ENCODE measurements at regions not wholly inside any gene's neighbourhood (a gene's known extent, or its start where the extent isn't known, plus 50 kb on each side); places are given as distances from the start of the nearest gene placed in this dataset.
"Not testable (repeated sequence)": the region's sequence is repeated elsewhere in the genome, so short reads cannot be mapped to it uniquely, and the experiment has no call there.

DNA sequence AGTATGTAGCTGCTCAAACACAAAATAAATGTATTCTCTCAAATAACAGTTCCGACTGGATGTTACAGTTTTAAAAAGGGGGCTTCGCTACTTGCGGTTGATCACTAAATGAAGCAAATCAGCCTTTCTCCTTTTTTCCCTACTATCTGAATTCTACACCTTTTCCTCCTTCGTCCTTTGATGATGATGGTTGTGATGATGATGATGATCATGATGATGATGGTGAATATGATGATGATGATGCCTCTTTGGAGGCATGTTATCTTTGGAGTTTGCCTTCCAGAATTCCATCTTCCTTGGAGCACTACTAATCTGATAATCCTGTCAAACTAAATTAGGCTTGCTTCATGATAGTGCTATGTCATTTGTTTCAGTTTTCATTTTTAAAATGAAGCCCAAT, 1073.3 kb downstream of the SOCS6 start:
- ATAC-seq (no peak), DNase-seq (ENCODE audit: low spot score) (no peak)
- CTCF ChIA-PET, result no interaction called here
- Mint-ChIP-seq H3K27ac (no peak overlapping the region), H3K27me3 (ENCODE audit: low read depth) (peaks cover 3% of the 10 kb centered on the region; the same call in 1 of the 2 replicates), H3K4me1 (no peaks in the 10 kb centered on the region), H3K4me3 (no peak overlapping the region), H3K36me3 (peaks cover 37% of the 10 kb centered on the region), H3K9me3 (peaks cover 74% of the 10 kb centered on the region)
- POLR2A ChIA-PET, result no interaction called here
- TF ChIP-seq ZBTB21 (CRISPR knock-in tag; IDR thresholded peaks at IDR 0.05; ENCODE audit: borderline replicate concordance) (no peak), SOX15 (CRISPR knock-in tag; IDR thresholded peaks at IDR 0.05) (no peak)

DNA sequence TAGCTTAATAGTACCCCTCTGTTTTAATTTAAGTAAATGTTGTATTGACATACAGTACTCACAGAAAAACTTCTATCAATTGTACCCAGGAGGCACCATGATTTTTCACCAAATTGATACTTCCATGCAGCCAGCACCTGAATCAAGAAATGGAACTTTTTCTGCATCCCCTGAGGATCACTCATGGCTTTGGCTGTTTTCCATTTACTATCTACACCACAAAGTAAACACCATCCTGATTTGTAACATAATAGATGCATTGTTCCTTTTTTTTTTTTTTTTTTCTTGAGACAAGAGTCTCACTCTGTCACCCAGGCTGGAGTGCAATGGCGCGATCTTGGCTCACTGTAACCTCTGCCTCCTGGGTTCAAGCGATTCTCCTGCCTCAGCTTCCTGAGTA, 1066.8 kb downstream of the SOCS6 start:
- H3K27ac Mint-ChIP-seq; POLR2A ChIA-PET; ATAC-seq; DNase-seq (ENCODE audit: low spot score); H3K4me1 Mint-ChIP-seq; H3K4me3 Mint-ChIP-seq; H3K27me3 Mint-ChIP-seq (ENCODE audit: low read depth); CTCF ChIA-PET: not testable (repeated sequence)
- Mint-ChIP-seq H3K9me3 (peaks cover 56% of the 10 kb centered on the region), H3K36me3 (peaks cover 27% of the 10 kb centered on the region)

DNA sequence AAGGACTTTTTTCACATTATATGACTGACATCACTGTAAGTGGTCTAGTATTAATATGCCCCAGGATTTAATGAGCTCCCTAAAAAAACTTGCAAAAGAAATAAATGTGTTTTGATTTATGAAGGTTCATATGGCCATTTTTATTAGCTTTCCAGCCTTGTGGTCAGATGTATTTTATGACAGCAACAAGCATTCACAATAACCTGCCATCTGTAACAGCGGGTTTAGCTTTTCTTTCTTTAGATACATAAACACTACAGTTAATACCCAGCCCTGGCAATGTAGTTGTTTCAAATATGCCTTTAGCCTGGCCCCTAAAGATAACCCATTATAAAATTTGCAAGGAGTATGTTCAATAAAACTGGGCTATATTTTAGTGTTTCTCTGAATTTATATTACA, 1063.8 kb downstream of the SOCS6 start:
- ATAC-seq, result no peak
- H3K9me3 Mint-ChIP-seq, result peaks cover 56% of the 10 kb centered on the region
- ChIA-PET POLR2A (no interaction called here), CTCF (no interaction called here)
- no peak overlapping the region for H3K4me3 Mint-ChIP-seq
- TF ChIP-seq ZBTB21 (CRISPR knock-in tag; IDR thresholded peaks at IDR 0.05; ENCODE audit: borderline replicate concordance) (no peak), HMGA2 (CRISPR knock-in tag; IDR thresholded peaks at IDR 0.05) (no peak), NFATC4 (CRISPR knock-in tag; IDR thresholded peaks at IDR 0.05) (no peak), TEAD1 (CRISPR knock-in tag; IDR thresholded peaks at IDR 0.05) (no peak), ZNF423 (CRISPR knock-in tag; IDR thresholded peaks at IDR 0.05) (no peak), SP1 (CRISPR knock-in tag; conservative IDR thresholded peaks at IDR 0.05) (no peak), FOXK1 (CRISPR knock-in tag; IDR thresholded peaks at IDR 0.05) (no peak), TP53 (CRISPR knock-in tag; IDR thresholded peaks at IDR 0.05) (no peak)
- TF ChIP-seq, protein P1, sequence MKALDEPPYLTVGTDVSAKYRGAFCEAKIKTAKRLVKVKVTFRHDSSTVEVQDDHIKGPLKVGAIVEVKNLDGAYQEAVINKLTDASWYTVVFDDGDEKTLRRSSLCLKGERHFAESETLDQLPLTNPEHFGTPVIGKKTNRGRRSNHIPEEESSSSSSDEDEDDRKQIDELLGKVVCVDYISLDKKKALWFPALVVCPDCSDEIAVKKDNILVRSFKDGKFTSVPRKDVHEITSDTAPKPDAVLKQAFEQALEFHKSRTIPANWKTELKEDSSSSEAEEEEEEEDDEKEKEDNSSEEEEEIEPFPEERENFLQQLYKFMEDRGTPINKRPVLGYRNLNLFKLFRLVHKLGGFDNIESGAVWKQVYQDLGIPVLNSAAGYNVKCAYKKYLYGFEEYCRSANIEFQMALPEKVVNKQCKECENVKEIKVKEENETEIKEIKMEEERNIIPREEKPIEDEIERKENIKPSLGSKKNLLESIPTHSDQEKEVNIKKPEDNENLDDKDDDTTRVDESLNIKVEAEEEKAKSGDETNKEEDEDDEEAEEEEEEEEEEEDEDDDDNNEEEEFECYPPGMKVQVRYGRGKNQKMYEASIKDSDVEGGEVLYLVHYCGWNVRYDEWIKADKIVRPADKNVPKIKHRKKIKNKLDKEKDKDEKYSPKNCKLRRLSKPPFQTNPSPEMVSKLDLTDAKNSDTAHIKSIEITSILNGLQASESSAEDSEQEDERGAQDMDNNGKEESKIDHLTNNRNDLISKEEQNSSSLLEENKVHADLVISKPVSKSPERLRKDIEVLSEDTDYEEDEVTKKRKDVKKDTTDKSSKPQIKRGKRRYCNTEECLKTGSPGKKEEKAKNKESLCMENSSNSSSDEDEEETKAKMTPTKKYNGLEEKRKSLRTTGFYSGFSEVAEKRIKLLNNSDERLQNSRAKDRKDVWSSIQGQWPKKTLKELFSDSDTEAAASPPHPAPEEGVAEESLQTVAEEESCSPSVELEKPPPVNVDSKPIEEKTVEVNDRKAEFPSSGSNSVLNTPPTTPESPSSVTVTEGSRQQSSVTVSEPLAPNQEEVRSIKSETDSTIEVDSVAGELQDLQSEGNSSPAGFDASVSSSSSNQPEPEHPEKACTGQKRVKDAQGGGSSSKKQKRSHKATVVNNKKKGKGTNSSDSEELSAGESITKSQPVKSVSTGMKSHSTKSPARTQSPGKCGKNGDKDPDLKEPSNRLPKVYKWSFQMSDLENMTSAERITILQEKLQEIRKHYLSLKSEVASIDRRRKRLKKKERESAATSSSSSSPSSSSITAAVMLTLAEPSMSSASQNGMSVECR (CRISPR knock-in tag; IDR thresholded peaks at IDR 0.05; ENCODE audit: borderline replicate concordance), result no peak
- TF ChIP-seq, protein P2, sequence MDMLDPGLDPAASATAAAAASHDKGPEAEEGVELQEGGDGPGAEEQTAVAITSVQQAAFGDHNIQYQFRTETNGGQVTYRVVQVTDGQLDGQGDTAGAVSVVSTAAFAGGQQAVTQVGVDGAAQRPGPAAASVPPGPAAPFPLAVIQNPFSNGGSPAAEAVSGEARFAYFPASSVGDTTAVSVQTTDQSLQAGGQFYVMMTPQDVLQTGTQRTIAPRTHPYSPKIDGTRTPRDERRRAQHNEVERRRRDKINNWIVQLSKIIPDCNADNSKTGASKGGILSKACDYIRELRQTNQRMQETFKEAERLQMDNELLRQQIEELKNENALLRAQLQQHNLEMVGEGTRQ (CRISPR knock-in tag; IDR thresholded peaks at IDR 0.05), result no peak
- TF ChIP-seq, protein P3, sequence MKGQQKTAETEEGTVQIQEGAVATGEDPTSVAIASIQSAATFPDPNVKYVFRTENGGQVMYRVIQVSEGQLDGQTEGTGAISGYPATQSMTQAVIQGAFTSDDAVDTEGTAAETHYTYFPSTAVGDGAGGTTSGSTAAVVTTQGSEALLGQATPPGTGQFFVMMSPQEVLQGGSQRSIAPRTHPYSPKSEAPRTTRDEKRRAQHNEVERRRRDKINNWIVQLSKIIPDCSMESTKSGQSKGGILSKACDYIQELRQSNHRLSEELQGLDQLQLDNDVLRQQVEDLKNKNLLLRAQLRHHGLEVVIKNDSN (CRISPR knock-in tag; IDR thresholded peaks at IDR 0.05), result no peak
- no peak overlapping the region for H3K27ac Mint-ChIP-seq
- DNase-seq (ENCODE audit: low spot score), result no peak
- no peaks in the 10 kb centered on the region; the same call in 1 of the 2 replicates for H3K27me3 Mint-ChIP-seq (ENCODE audit: low read depth)
- no peaks in the 10 kb centered on the region for H3K4me1 Mint-ChIP-seq
- H3K36me3 Mint-ChIP-seq, result peaks cover 39% of the 10 kb centered on the region

DNA sequence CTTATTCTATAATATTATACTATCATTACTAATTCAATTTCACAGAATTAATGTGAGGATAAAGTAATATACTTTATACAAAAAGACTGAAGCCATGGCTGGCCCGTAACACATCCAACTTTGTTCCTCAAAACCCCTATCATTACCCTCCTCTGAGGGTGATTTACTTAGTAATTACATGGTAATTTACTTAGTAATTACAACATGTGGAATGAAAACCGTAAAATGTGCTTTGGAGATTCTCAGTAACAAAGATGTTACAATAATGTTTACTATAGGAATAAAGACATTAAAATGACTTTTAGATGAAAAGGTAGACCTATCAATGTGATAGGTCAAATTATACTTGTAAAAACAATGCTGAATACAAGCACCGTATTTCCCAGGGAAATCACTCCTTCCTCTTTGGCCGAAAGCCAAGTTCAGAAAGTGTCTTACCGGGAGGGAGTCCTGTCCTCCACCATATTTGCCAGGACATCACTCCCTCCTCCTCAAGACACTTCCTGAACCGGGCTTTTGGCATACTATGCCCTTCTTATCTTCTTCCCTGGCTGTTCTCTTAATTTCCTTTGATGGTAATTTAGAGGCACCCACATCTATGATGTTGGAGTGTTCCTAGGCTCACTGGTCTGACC, 1047.8 kb downstream of the SOCS6 start:
- no peak for ATAC-seq

More for the DNA sequence above, 1047.8 kb downstream of the SOCS6 start:
- H3K9me3 Mint-ChIP-seq, result peaks cover 58% of the 10 kb centered on the region
- ChIA-PET POLR2A (no interaction called here), CTCF (no interaction called here)
- peaks cover 10% of the 10 kb centered on the region for H3K27me3 Mint-ChIP-seq (ENCODE audit: low read depth)
- no peak overlapping the region for H3K4me3 Mint-ChIP-seq
- H3K4me1 Mint-ChIP-seq, result no peaks in the 10 kb centered on the region
- DNase-seq (ENCODE audit: low spot score), result no peak
- no peak overlapping the region for H3K27ac Mint-ChIP-seq
- TF ChIP-seq NFYB (CRISPR knock-in tag; conservative IDR thresholded peaks at IDR 0.05; ENCODE audit: low read depth), result no peak
- peaks cover 38% of the 10 kb centered on the region for H3K36me3 Mint-ChIP-seq
